ENCODE measurements at regions not wholly inside any gene's neighbourhood (a gene's known extent, or its start where the extent isn't known, plus 50 kb on each side); places are given as distances from the start of the nearest gene placed in this dataset.

GRCh38 chr6:85255661-85256060 lies 194.2 kb upstream of the NT5E start:
- POLR2A ChIA-PET: no interaction called here

GRCh38 chr6:85252552-85252951 lies 197.3 kb upstream of the NT5E start:
- Histone ChIP-seq H3K36me3 (ENCODE audit: control insufficient read depth in 2 of 2, insufficient read depth in 1 of 2, low read length in 2 of 2) (no peaks in the 10 kb centered on the region), H3K4me1 (ENCODE audit: control insufficient read depth, insufficient read depth, low read length) (no peaks in the 10 kb centered on the region), H3K4me3 (ENCODE audit: low read depth, low read length) (no peak overlapping the region), H3K27ac (ENCODE audit: extremely low read depth, low read depth, low read length) (no peak overlapping the region), H3K9me3 (ENCODE audit: control insufficient read depth, insufficient read depth, low read depth, low read length) (no peaks in the 10 kb centered on the region)
- TF ChIP-seq SETDB1 (IDR thresholded peaks at IDR 0.05; ENCODE audit: insufficient read length, low read length) (peak; percentile 4), SP3 (tag by site-specific recombination; IDR thresholded peaks at IDR 0.05) (no peak)
- CTCF ChIA-PET: interaction anchor here (0.6 to 1.1 kb wide), 2 partner anchors 71 to 103 kb away, joined by 3 to 4 read pairs; no protein-coding TSS in a partner anchor
- POLR2A ChIA-PET: no interaction called here

More at GRCh38 chr6:85255661-85256060, 194.2 kb upstream of the NT5E start:
- Histone ChIP-seq H3K27ac (ENCODE audit: extremely low read depth, low read depth, low read length) (no peak overlapping the region), H3K36me3 (ENCODE audit: control insufficient read depth in 2 of 2, insufficient read depth in 1 of 2, low read length in 2 of 2) (no peaks in the 10 kb centered on the region), H3K4me3 (ENCODE audit: low read depth, low read length) (no peak overlapping the region), H3K9me3 (ENCODE audit: control insufficient read depth, insufficient read depth, low read depth, low read length) (no peaks in the 10 kb centered on the region), H3K4me1 (ENCODE audit: control insufficient read depth, insufficient read depth, low read length) (no peaks in the 10 kb centered on the region)
- CTCF ChIA-PET: no interaction called here
- no peak for TF ChIP-seq GFI1B (tag by site-specific recombination; IDR thresholded peaks at IDR 0.05)
- no peak for TF ChIP-seq ZNF157 (tag by site-specific recombination; IDR thresholded peaks at IDR 0.05)
- TF ChIP-seq RBAK (tag by site-specific recombination; IDR thresholded peaks at IDR 0.05): no peak
- no peak for TF ChIP-seq ZNF184 (tag by site-specific recombination; IDR thresholded peaks at IDR 0.05)
- no peak for TF ChIP-seq ZFP3 (tag by site-specific recombination; IDR thresholded peaks at IDR 0.05; ENCODE audit: low read depth)
- TF ChIP-seq ZSCAN23 (tag by site-specific recombination; IDR thresholded peaks at IDR 0.05): no peak
- TF ChIP-seq ZFP37 (tag by site-specific recombination; IDR thresholded peaks at IDR 0.05): no peak
- no peak for TF ChIP-seq BCL11A (tag by site-specific recombination; IDR thresholded peaks at IDR 0.05; ENCODE audit: low read depth)
- TF ChIP-seq ZIC2 (tag by site-specific recombination; IDR thresholded peaks at IDR 0.05): no peak
- TF ChIP-seq ZNF664 (tag by site-specific recombination; IDR thresholded peaks at IDR 0.05): no peak
- no peak for TF ChIP-seq ZNF114 (tag by site-specific recombination; IDR thresholded peaks at IDR 0.05)
- no peak for TF ChIP-seq ZNF132 (tag by site-specific recombination; IDR thresholded peaks at IDR 0.05; ENCODE audit: borderline replicate concordance)
- no peak for TF ChIP-seq ZNF677 (tag by site-specific recombination; IDR thresholded peaks at IDR 0.05)

- Histone ChIP-seq H3K27ac (ENCODE audit: extremely low read depth, low read depth, low read length) (no peak overlapping the region), H3K9me3 (ENCODE audit: control insufficient read depth, insufficient read depth, low read depth, low read length) (no peaks in the 10 kb centered on the region), H3K4me1 (ENCODE audit: control insufficient read depth, insufficient read depth, low read length) (no peaks in the 10 kb centered on the region), H3K36me3 (ENCODE audit: control insufficient read depth in 2 of 2, insufficient read depth in 1 of 2, low read length in 2 of 2) (no peaks in the 10 kb centered on the region), H3K4me3 (ENCODE audit: low read depth, low read length) (no peak overlapping the region)
- TF ChIP-seq SETDB1 (IDR thresholded peaks at IDR 0.05; ENCODE audit: insufficient read length, low read length) (peak; percentile 94), ZNF791 (tag by site-specific recombination; IDR thresholded peaks at IDR 0.05) (no peak)
- CTCF ChIA-PET: interaction anchor here (0.6 to 1.1 kb wide), 2 partner anchors 71 to 231 kb away, joined by 3 to 4 read pairs; no protein-coding TSS in a partner anchor
- POLR2A ChIA-PET: no interaction called here
Observed at GRCh38 chr6:85252085-85252484, 197.8 kb upstream of the NT5E start.

- Histone ChIP-seq H3K9me3 (ENCODE audit: control insufficient read depth, insufficient read depth, low read depth, low read length) (no peaks in the 10 kb centered on the region), H3K27ac (ENCODE audit: extremely low read depth, low read depth, low read length) (no peak overlapping the region), H3K4me1 (ENCODE audit: control insufficient read depth, insufficient read depth, low read length) (no peaks in the 10 kb centered on the region), H3K4me3 (ENCODE audit: low read depth, low read length) (no peak overlapping the region), H3K36me3 (ENCODE audit: control insufficient read depth in 2 of 2, insufficient read depth in 1 of 2, low read length in 2 of 2) (no peaks in the 10 kb centered on the region)
- POLR2A ChIA-PET: no interaction called here
- CTCF ChIA-PET: no interaction called here
- TF ChIP-seq PRDM4 (tag by site-specific recombination; IDR thresholded peaks at IDR 0.05) (no peak), ZBTB10 (tag by site-specific recombination; IDR thresholded peaks at IDR 0.05) (no peak), ATF2 (tag by site-specific recombination; IDR thresholded peaks at IDR 0.05; ENCODE audit: low read depth) (no peak), ZNF423 (tag by site-specific recombination; IDR thresholded peaks at IDR 0.05) (no peak), ZNF26 (tag by site-specific recombination; IDR thresholded peaks at IDR 0.05) (no peak)
Observed at GRCh38 chr6:85251300-85251699, 198.6 kb upstream of the NT5E start.
